EH (cell line): ENCODE measurements at regions not wholly inside any gene's neighbourhood (a gene's known extent, or its start where the extent isn't known, plus 50 kb on each side); places are given as distances from the start of the nearest gene placed in this dataset.

Experiments
- DNase-seq: peaks from one replicate; pipeline ENCODE4 v3.0.0-alpha.2; 2015; ENCODE audit warnings: low read depth

DNA sequence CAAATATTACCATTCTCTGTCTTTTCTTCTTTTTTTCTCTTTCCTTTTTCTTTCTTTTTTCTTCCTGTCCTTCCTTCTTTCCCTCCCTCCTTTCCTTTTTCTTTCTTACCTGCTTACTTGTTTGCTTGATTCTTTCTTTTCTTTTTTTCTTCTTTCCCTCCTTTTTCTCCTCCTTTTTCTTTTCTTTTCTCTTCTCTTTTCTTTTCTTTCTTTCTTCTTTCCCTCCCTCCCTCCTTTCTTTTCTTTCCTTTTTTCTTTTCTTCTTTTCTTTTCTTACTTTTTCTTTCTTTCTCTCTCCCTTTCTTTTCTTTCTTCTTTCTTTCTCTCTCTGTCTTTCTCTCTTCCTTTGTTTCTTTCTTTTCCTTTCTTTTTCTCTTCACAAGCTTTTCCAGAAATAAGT is 697.4 kb upstream of the ADGRL3 start:
- DNase-seq: no peak

DNA sequence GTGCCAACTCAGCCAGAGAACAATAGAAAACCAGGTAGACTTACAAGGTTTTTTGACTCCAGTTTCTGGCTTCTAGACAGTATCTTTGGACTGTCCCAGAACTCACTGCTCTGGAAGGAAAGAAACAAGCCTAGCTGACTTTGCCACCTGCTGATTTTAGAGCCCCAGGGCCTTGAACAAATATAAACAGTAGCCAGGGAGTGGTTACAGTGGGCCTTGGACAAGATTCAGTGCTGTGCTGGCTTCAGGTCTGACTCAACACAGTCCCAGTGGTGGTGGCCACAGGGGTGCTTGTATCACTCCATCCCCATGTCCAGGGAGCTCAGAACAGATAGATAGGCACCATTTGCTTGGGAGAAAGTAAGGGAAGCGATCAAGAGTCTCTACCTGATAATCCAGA is 694.1 kb upstream of the ADGRL3 start:
- no peak for DNase-seq

DNA sequence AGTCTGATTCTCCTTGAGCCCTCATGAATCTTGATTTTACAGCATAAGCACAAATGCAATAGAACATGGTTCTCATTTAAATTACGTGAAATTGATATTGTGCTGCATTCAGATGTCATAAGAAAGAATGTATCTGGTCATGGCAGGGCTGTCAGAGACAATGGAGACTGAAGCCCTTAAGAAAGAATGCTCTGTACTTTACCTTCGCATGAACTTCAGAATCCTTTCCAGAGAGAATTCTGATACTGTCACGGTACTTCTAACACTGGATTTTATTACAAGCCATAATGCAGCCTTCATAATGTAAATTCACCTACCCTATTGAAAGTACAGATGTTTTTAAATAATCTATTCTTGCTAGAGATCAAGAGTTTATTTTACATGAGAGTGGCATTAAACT is 677.9 kb upstream of the ADGRL3 start:
- no peak for DNase-seq

DNA sequence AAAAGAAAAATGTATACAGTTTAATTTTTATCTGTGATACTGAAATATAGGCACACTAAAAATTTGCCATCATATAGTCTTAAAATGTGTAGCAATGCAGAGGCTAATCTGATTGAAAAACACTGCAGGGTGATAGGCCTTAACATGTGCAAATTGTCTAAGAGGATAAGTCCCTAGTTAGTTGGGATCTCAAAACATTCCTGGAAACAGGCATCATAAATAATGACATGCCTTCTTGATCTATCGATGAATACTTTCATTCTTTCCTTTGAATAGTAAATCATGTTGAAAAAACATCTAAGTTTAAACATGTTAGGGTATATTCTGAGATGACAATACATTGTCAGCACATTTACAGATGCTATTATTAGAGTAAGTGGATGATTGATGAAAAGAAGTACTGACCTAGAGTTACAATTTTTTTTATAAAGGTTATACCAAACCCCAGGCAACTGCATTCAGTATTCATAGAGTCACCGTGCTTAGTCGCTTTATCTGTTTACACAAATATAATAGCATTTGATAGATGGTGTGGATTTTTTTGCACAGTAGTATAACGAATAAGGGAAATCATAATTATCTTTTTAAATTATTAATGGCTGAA is 668.2 kb upstream of the ADGRL3 start:
- no peak for DNase-seq

DNA sequence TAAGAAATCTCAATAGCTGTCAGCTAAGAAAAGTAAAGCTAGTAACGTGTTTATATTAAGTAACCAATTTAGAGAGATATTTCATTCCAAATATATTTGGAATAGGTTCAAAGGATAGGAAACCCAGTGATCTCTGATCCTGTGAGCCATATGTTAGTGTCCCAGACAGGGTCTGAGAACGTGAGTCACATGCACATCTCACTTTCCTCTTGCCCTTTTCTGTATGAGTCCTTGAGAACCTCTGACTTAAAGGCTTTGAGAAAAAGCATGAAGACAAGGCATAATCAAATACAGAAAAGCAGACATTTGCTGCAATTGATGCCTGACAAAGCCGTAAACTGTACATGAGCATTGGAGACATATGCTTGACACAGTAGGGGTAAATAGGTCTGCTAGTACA is 655.1 kb upstream of the ADGRL3 start:
- DNase-seq: peak; percentile 38

DNA sequence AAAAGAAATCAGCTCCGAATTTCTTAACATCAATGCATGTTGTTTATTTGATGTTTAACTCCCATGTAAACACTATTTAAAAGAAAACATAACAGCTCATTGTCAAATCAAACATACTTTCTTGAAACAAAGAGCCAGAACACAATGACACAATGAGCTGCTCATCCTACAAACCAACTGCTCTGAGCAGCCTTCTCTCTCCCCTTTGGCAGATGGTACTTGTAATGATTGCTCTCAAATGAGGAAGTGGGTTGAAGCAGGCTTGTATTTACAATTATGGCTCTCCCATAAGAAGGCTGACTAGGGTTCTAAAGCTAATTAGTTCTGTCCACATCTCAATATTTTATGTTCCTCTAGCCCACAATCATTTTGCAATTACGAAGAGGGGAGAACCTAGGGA is 637.8 kb upstream of the ADGRL3 start:
- DNase-seq: no peak

DNA sequence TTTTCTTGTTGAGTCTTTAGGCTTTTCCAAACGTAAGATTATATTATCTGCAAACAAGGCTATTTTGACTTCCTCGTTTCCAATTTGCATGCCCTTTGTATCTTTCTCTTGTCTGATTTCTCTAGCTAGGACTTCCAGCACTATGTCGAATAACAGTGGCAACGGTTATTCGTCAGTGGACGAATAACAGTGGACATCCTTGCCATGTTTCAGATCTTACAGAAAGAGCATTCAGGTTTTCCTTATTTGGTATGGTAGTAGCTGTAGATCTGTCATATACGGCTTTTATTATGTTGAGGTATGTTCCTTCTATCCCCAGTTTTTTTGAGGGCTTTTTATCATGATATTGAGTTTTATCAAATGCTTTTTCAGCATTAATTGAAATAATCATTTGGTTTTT is 634.6 kb upstream of the ADGRL3 start:
- no peak for DNase-seq

DNA sequence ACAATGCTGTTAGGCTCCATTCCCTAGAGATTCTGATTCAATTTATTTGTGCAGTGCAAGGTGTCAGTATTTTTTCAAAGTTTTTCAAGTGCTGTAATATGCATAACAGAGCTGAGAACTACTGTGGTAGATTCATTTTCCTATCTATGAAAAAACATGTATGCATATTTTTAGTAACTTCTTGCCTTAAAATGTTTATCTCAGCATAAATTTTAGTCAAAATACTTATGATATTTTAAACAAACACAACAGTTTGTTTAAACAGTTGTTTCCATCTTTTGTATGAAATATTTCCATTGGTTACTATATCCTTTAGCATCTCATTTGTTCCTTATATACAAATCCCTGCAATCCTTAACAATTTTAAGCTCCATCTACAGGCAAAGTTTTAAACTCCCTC is 624.8 kb upstream of the ADGRL3 start:
- no peak for DNase-seq

DNA sequence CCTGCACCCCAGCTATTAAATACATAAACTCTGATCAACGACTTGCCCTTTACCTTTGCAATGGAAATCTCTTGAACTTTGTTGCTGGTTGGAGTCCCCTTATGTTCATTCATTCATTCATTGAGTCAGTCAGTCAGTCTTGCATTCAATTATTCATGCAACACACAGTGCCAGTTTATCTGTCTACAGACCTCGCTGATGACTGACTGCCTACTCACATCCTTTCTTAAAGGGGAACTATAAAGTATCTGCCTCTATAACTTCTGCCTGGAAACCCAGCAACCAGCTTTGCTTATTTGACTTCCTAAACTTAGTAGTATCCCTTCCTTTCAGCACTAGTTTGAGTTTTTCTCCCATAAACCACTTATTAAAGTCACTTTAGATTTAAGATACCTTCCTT is 620.8 kb upstream of the ADGRL3 start:
- DNase-seq: peak; percentile 30

DNA sequence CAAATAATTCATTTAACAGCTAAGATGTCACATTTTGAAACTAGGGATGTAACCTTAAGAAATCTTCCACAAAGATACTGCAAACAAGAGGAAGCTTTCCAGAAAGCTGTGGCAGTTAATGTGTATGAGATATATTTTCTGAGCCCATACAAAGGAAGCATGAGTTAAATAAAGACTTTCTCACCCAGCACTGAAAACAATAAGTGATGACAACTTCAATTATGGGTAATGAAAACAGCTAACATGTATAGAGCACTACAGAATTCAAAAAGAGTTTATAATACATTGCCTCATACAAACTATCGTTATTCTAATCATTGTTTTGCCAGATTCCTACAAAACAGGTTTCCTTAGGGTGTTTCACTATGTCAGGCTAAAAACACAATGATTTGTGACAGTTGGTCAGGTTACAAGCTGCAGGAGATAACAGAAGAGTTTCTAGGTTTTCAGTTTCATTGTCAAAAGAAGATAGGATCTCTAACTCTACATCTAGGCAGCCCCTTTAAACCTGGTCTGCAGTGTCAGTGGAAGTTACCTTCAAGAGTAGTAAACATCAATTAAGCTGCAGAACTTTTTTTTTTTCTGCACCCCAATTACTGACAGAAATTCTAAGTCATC is 618.1 kb upstream of the ADGRL3 start:
- no peak for DNase-seq

DNA sequence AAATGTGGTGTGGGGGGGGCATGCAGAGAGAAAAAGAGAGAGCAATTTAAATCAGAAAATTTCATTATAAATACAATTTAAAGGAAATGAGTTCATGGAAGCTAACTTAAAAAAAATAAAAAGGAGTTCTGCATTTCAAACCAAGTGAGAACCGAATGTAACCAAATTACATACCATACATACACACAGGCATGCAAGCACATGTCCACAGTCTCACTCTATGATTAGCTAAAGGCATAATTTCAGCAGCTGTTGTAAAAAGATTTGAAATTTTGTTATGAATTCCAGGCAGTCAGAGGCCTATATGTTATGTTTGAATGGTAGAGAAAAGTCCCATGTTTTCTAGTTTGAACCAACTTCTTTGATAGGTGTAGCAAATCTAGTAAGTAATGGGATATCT is 611.6 kb upstream of the ADGRL3 start:
- no peak for DNase-seq

DNA sequence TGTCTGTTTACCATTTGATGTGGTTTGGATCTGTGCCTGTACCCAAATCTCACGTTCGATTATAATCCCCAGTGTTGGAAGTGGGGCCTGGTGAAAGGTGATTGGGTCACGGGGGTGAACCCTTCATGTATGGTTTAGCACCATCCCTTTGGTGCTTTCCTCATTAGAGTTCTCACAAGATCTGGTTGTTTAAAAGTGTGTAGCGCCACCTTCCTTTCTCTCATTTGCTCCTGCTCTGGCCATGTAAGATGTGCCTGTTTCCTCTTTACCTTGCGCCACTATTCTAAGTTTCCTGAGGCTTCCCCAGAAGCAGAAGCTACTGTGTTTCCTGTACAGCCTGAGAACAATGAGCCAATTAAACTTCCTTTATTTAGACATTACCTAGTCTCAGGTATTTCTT is 610.7 kb upstream of the ADGRL3 start:
- DNase-seq: no peak

DNA sequence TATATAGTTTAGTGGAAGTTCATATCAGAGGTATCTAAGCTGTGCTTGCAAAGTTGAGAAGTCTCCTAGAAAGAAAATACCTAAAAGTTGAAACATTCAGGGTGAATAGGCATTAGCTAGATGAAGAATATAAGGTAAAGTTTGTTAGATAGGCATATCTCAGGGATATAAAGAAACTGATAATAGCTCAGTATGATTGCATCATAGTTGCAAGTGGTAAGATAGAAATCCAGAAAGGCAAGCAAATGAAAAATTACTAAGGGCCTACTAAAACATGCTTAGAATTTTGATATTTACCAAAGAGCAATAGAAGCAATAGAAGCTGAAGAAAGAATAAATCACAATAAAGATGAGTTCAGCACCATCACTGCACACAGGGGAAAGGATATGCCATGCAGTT is 610.0 kb upstream of the ADGRL3 start:
- DNase-seq: no peak

DNA sequence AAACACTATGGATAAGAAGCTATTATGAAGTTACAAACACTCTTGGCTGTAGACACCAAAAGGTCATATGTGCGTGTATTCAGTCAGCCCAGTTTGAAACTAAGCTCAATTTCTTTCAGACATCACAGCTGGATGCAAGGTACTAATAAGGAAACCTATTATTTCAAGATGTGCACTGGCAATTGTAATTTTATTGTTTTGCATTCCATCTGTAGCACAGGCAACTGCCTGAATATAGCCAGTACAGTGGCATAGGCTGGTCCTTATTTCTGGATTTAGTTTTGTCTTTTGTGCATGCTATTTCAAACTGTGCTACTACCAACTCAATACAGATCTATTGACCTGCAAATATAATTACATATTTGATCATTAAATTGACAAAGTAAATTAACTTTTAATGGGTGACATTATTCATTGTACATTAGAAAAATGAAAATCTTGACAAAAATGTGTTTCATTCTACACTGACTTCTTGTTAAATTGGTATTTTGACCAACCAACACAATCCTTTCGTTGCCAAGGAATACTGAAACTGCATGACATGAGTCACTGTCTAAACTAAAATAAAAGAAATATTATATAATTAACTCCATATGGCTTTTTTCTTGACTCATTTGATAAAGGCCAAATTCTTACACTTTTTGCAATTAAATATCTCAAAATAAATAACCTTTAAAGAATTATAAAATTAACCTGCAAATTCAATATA is 594.3 kb upstream of the ADGRL3 start:
- DNase-seq: peak; percentile 84

DNA sequence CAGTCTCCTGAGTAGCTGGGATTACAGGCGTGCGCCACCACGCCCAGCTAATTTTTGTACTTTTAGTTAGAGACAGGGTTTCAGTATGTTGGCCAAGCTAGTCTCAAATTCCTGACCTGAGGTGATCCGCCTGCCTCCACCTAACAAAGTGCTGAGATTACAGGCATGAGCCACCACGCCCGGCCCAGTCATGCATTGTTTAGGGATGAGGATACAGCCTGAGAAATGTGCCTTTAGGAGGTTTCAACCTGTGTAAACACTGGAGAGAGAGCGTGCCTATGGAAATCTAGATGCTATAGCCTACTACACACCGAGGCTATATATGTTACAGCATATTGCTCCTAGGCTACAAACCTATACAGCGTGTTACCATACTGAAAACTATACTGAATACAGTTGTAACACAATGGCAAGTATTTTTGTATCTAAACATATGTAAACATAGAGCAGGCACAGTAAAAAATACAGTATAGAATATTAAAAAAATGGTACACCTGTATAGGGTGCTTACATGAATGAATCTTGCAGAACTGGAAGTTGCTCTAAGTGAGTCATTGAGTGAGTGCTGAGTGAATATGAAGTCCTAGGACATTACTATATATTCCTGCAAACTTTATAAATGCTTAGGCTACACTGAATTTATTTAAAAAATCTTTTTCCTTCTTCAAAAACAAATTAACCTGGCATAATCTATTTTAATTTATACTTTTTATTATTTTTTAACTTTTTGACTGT is 588.2 kb upstream of the ADGRL3 start:
- peak; percentile 53 for DNase-seq

DNA sequence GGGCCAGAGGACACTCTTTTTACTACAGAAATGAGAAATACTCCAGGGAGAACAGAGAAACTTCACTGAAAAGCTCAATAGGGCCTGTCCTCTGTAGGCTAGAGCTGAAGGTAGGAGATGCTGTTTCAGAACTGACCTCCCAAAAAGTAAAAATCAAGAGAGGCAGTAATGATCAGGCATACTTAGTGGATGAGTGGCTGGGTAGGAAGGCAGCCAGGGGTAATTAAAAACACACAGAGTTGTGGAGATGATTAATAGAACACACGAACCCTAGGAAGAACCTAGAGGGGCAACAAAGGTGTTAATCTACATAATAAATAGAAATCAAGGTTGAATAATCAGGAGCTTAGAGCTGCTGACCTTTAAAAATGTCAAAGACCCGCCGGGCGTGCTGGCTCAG is 582.4 kb upstream of the ADGRL3 start:
- peak; percentile 71 for DNase-seq

DNA sequence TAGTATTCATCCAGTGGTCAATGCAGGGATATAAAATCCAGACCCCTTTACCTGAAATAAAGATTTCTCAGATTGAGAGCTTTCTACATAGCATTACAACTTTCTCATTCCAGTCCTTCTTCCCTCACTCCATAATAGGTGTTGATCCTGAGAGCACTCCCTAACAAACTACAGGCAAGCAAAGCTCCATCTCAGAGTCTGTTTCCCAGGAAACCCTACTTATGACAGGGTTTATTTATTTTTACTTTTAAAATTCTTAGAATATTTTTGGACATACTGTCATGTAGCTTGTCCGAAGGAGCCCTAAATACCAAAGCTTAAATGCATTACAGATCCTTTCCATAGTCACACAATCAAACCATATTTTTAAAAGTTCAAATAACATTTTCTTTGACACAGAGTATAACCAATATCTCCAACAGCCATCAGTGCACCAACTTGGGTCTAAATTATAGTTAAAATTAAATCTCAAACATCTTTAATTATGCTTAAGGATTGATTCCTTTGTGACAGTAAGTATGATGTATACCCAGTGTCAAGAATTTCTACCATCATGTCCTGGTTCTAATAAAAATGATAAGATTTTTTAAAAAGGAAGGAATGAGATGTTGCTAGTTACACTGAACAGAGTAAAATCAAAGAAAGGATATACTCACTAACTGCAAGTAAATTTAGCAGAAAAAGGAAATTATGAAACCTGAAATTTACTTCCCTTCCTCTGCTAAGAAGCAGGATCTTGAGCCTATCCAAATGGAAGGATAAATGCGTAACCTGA is 580.4 kb upstream of the ADGRL3 start:
- DNase-seq: peak; percentile 90

DNA sequence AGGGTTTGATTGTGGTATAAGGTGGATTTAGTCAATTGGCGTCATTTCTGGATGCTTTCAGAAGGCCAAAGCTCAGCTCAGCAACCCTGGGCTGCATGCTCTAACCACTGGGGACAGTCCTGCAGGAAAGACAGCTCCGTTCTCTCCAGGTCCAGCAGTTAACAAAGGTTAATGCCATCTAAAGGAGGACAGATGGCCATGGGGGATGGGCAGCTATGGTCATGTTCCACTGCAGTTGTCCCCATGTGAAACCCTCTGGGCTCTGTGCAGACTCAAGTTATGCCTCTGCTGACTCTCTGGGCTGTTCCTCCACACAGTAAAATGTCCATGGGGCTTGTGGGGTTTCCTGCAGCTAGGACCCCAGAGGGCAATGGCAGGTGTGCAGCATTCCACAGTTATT is 562.1 kb upstream of the ADGRL3 start:
- no peak for DNase-seq

DNA sequence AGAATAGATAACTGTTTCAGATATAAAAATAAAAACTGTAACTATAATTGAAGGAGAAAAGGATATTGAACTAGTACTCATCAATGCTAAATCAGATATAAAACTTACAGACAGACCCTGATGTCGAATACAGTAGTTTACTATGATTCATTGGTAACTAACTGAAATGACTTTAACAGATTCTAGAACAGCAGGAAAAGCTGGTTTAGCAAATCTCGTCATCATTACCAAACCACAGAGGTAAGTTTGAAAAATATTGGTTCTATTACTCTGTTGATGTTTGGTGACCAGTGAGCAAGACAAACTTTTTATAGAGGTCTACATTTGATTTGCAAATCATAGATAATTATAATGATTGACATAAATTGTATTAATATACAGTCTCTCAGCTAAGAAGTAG is 551.4 kb upstream of the ADGRL3 start:
- DNase-seq: no peak

DNA sequence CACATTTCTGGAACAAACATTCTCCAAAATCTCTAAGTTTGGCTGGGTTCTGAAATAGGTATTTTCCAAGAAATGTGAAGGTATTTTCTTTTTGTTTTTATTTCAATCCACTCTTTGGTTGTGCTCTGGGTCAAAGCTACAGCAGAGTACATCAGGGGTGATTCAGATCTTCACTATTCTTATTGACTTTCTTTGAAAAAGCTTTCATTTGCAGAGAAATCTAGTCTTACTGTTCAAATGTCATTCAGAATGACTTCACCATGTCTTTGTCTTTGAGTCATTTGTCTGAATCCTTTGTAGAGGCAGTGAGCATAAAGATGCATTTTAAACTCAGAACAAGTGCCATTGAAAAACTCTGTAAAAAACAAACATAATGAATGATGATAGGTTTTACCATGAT is 547.2 kb upstream of the ADGRL3 start:
- DNase-seq: no peak

DNA sequence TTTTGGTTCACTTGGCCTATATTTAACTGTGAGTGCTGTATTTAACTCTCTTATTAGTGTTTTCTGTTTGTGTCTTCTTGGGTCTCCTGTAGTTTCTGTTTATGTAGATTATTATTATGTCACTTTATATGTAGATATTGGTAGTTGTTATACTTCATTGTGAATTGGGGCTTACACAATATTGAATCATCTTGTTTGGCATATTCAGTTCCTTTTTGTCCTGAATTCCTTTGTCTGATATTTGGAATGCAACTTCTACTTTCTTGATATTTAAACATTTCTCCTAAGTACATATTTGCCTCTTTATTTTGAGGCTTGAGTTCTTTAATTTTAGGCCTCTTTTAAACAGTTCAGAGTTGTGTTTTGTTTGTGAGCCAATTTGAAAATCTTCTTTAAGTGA is 544.8 kb upstream of the ADGRL3 start:
- no peak for DNase-seq

DNA sequence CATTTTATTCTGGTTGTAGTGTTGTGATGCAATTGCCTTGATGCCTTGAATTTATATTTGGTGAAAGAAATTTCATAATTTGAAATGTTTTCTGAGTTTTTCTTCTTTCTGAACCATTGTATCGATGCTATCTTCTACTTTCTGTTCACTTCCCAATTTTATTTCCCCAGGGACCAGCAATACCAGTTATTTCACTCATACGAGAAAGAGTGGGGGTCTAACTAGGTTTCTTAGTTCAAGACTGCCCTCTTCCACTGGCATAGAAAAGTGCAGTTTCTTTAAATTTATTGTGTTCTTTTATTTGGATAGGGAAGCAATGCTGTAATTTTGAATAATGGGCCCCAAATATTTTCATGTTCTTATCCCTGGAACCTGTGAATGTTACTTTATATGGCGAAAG is 544.0 kb upstream of the ADGRL3 start:
- peak; percentile 37 for DNase-seq
